Tibial artery (tissue), 4 donors: ENCODE measurements at regions not wholly inside any gene's neighbourhood (a gene's known extent, or its start where the extent isn't known, plus 50 kb on each side); places are given as distances from the start of the nearest gene placed in this dataset.

Experiments
- DNase-seq, 2 donors: peaks; one replicate each; pipeline ENCODE4 v3.0.0-alpha.2; 2019
- H3K27ac ChIP-seq, 2 donors: fragments of 200-600 bp; sonication (generic) in 1 of 2; 1 replicate in 1 of 2; 2 replicates in 1 of 2; pipeline ENCODE4 v1.5.1; 2018 to 2019; ENCODE audit warnings: mild to moderate bottlenecking in 1 of 2
- H3K27me3 ChIP-seq, 2 donors: fragments of 200-600 bp; sonication (generic) in 1 of 2; one replicate each; pipeline versions ENCODE4 v1.5.1 to v1.6.0; 2016 to 2019
- H3K36me3 ChIP-seq, 3 donors: fragments of 200-600 bp; sonication (generic) in 2 of 3; one replicate each; pipeline ENCODE4 v1.5.1; 2016 to 2019; ENCODE audit warnings: mild to moderate bottlenecking in 2 of 3
- H3K4me1 ChIP-seq, 4 donors: fragments of 200-600 bp; sonication (generic) in 2 of 4; 1 replicate in 3 of 4; 2 replicates in 1 of 4; pipeline ENCODE4 v1.5.1; 2016 to 2019
- H3K4me3 ChIP-seq, 2 donors: fragments of 200-600 bp; sonication (generic) in 1 of 2; 1 replicate in 1 of 2; 2 replicates in 1 of 2; pipeline ENCODE4 v1.5.1; 2018 to 2019; ENCODE audit warnings: mild to moderate bottlenecking in 2 of 2
- H3K9me3 ChIP-seq, 3 donors: fragments of 200-600 bp; sonication (generic) in 1 of 3; one replicate each; pipeline ENCODE4 v1.5.1; 2016 to 2019
- intact Hi-C: fragments of 100-400 bp; cut with DNase I; formaldehyde crosslinking; loops from one replicate; pipeline ENCODE4 v1.15.0; 2023; ENCODE audit warnings: low total_unique reads
- TF ChIP-seq, protein P1 (sequence below), 2 experiments: fragments of 200-600 bp in 1 of 2; fragments of 450-650 bp in 1 of 2; IDR thresholded peaks; one replicate each; pipeline ENCODE4 v1.5.1; 2017 to 2019; ENCODE audit warnings: antibody characterized with exemption in 2 of 2, mild to moderate bottlenecking in 1 of 2, moderate library complexity in 1 of 2

GRCh38 chr6:121879149-121879548, 443.7 kb downstream of the GJA1 start:
- Histone ChIP-seq H3K27me3 (no peaks in the 10 kb centered on the region), H3K27ac (no peak overlapping the region), H3K4me1 (peaks cover 0 to 13% (median 0%) of the 10 kb centered on the region in 4 donors), H3K4me3 (no peak overlapping the region), H3K36me3 (no peaks in the 10 kb centered on the region), H3K9me3 (no peaks in the 10 kb centered on the region)
- DNase-seq: no peak
- intact Hi-C loops: no loop called here
- TF ChIP-seq, protein P1, sequence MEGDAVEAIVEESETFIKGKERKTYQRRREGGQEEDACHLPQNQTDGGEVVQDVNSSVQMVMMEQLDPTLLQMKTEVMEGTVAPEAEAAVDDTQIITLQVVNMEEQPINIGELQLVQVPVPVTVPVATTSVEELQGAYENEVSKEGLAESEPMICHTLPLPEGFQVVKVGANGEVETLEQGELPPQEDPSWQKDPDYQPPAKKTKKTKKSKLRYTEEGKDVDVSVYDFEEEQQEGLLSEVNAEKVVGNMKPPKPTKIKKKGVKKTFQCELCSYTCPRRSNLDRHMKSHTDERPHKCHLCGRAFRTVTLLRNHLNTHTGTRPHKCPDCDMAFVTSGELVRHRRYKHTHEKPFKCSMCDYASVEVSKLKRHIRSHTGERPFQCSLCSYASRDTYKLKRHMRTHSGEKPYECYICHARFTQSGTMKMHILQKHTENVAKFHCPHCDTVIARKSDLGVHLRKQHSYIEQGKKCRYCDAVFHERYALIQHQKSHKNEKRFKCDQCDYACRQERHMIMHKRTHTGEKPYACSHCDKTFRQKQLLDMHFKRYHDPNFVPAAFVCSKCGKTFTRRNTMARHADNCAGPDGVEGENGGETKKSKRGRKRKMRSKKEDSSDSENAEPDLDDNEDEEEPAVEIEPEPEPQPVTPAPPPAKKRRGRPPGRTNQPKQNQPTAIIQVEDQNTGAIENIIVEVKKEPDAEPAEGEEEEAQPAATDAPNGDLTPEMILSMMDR (IDR thresholded peaks at IDR 0.05): no peak

DNA sequence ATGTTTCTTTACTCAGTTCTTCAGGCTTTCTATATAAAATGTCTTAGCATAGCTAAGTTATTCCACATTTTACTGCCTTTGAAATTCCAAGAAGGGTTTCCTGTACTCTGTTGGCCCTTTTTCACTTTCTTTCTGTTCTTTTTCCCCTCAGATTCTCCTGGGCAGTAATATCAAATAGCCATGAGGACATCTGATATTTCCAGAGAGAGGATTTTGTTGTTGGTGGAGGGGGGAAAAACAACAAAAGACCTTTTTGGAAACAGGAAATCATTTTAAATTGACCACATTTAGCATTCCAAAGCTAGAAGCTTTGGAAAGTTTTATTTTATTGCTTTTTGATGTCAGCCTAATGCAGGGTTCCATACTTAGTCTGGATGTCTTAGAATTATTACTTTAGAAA, 445.4 kb downstream of the GJA1 start:
- Histone ChIP-seq H3K27ac (no peak overlapping the region), H3K27me3 (no peaks in the 10 kb centered on the region), H3K36me3 (no peaks in the 10 kb centered on the region), H3K9me3 (no peaks in the 10 kb centered on the region), H3K4me3 (no peak overlapping the region), H3K4me1 (peaks cover 0 to 13% (median 0%) of the 10 kb centered on the region in 4 donors)
- TF ChIP-seq, protein P1 (IDR thresholded peaks at IDR 0.05): no peak
- intact Hi-C loops: no loop called here
- no peak for DNase-seq

GRCh38 chr6:121881974-121882667, 446.7 kb downstream of the GJA1 start:
- H3K27ac ChIP-seq: no peak overlapping the region
- TF ChIP-seq, protein P1 (IDR thresholded peaks at IDR 0.05): no peak
- H3K36me3 ChIP-seq: no peaks in the 10 kb centered on the region
- H3K9me3 ChIP-seq: no peaks in the 10 kb centered on the region
- H3K27me3 ChIP-seq: no peaks in the 10 kb centered on the region
- DNase-seq: no peak
- no peak overlapping the region for H3K4me3 ChIP-seq
- peaks cover 0 to 13% (median 0%) of the 10 kb centered on the region in 4 donors for H3K4me1 ChIP-seq
- intact Hi-C loops: no loop called here

GRCh38 chr6:121884091-121884490, 448.6 kb downstream of the GJA1 start:
- H3K27ac ChIP-seq: no peak overlapping the region
- H3K9me3 ChIP-seq: no peaks in the 10 kb centered on the region
- intact Hi-C loops: no loop called here
- DNase-seq: no peak
- H3K4me1 ChIP-seq: peaks cover 0 to 13% (median 0%) of the 10 kb centered on the region in 4 donors
- H3K27me3 ChIP-seq: no peaks in the 10 kb centered on the region
- TF ChIP-seq, protein P1 (IDR thresholded peaks at IDR 0.05): no peak
- no peak overlapping the region for H3K4me3 ChIP-seq
- H3K36me3 ChIP-seq: no peaks in the 10 kb centered on the region

DNA sequence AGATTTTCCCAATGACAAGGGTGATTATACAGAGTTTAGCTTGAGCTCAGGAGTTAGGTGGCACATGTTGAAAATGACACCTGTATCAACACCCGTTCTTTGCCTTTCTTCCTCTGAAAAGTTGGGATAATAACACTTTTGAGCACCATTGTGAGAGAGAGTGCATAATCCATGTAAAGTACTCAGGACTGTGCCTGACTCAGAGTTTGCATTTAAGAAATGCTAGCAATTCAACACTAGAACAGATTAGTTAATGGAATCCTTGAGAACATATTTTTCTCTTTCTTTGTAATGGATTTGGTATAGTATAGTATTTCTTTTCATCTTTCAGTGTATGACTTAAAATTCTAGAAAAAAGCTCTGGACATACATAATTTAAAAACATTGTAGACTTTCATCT, 449.2 kb downstream of the GJA1 start:
- H3K9me3 ChIP-seq: no peaks in the 10 kb centered on the region
- H3K4me3 ChIP-seq: no peak overlapping the region
- TF ChIP-seq, protein P1 (IDR thresholded peaks at IDR 0.05): no peak
- no peak for DNase-seq
- intact Hi-C loops: no loop called here
- H3K36me3 ChIP-seq: no peaks in the 10 kb centered on the region
- H3K4me1 ChIP-seq: peaks cover 0 to 13% (median 0%) of the 10 kb centered on the region in 4 donors
- no peaks in the 10 kb centered on the region for H3K27me3 ChIP-seq
- no peak overlapping the region for H3K27ac ChIP-seq
